ENCODE measurements at regions not wholly inside any gene's neighbourhood (a gene's known extent, or its start where the extent isn't known, plus 50 kb on each side); places are given as distances from the start of the nearest gene placed in this dataset.
"Not testable (repeated sequence)": the region's sequence is repeated elsewhere in the genome, so short reads cannot be mapped to it uniquely, and the experiment has no call there.

DNA sequence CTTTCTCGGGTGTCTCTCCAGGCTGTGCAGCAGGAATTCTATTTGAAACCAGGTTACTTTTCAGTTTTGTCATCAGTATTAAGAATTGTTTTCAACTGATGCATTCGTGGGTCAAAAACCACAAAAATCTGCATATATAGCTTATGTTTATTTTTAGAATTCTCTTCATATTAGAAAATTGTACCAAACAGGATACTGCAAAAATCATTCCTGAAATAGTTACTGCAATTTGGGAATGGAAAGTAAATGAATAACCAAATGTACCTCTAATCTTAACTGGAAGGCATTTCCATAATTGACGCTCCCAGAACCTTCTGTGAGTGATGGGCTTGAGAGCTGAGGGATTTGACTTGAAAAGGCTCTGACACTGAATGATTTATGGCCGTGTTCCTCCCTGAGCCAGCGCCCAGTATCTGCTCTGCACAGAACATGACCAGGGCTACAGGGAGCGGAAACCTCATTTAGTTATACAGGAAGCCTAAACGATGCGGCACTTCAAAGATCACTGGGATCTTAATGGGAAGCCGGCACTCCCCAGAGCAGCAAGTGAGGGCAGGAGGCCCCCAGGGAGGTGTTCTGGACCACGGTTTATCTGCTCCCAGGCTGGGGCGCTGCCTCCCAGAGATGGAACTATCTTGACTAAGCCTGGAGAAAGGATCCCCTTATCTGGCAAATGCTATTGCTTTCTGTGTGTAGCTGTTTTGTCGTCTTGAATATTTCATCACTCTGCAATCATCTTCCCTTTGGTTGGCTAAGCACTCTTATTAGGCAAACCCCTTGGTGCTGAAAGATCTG lies 446.0 kb downstream of the QKI start:
- Histone ChIP-seq H3K9ac (ENCODE audit: low read length) (no peak overlapping the region), H3K27ac (ENCODE audit: low read depth, low read length) (no peak overlapping the region), H3K36me3 (ENCODE audit: low read length) (no peaks in the 10 kb centered on the region), H2AFZ (ENCODE audit: low read depth, low read length, severe bottlenecking) (no peak overlapping the region), H3K9me2 (replicated peaks; ENCODE audit: insufficient read depth, low read length) (no peaks in the 10 kb centered on the region), H3K4me2 (ENCODE audit: low read depth, low read length, poor library complexity, severe bottlenecking) (no peak overlapping the region), H3K79me2 (ENCODE audit: insufficient read depth, low read length) (no peaks in the 10 kb centered on the region), H3K27me3 (ENCODE audit: low read length) (no peaks in the 10 kb centered on the region), H3K9me3 (ENCODE audit: insufficient read depth, low read length) (no peaks in the 10 kb centered on the region), H4K20me1 (ENCODE audit: low read depth, low read length) (no peaks in the 10 kb centered on the region), H3F3A (ENCODE audit: insufficient read depth) (no peaks in the 10 kb centered on the region), H3K4me3 (ENCODE audit: insufficient read depth, low read length, poor library complexity, severe bottlenecking) (no peak overlapping the region)
- TF ChIP-seq EZH2phosphoT487 (conservative IDR thresholded peaks at IDR 0.05; ENCODE audit: low read length), result no peak
- TF ChIP-seq, protein P1, sequence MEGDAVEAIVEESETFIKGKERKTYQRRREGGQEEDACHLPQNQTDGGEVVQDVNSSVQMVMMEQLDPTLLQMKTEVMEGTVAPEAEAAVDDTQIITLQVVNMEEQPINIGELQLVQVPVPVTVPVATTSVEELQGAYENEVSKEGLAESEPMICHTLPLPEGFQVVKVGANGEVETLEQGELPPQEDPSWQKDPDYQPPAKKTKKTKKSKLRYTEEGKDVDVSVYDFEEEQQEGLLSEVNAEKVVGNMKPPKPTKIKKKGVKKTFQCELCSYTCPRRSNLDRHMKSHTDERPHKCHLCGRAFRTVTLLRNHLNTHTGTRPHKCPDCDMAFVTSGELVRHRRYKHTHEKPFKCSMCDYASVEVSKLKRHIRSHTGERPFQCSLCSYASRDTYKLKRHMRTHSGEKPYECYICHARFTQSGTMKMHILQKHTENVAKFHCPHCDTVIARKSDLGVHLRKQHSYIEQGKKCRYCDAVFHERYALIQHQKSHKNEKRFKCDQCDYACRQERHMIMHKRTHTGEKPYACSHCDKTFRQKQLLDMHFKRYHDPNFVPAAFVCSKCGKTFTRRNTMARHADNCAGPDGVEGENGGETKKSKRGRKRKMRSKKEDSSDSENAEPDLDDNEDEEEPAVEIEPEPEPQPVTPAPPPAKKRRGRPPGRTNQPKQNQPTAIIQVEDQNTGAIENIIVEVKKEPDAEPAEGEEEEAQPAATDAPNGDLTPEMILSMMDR (IDR thresholded peaks at IDR 0.05; ENCODE audit: insufficient read depth, low read length, poor library complexity, severe bottlenecking), result no peak

DNA sequence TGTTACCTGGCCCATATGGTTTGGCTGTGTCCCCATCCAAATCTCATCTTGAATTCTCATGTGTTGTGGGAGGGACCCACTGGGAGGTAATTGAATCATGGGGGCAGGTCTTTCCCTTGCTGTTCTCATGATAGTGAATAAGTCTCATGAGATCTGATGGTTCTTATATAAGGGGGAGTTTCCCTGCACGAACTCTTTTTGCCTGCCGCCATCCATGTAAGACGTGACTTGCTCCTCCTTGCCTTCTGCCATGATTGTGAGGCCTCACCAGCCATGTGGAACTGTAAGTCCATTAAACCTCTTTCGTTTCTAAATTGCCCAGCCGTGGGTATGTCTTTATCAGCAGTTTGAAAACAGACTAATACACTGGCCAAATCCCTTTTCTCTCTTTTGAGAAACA lies 444.4 kb downstream of the QKI start:
- not testable (repeated sequence) for H3K27ac ChIP-seq (ENCODE audit: low read depth, low read length); H2AFZ ChIP-seq (ENCODE audit: low read depth, low read length, severe bottlenecking); H3K36me3 ChIP-seq (ENCODE audit: low read length); H3K4me2 ChIP-seq (ENCODE audit: low read depth, low read length, poor library complexity, severe bottlenecking); H3K4me3 ChIP-seq (ENCODE audit: insufficient read depth, low read length, poor library complexity, severe bottlenecking); H3F3A ChIP-seq (ENCODE audit: insufficient read depth); H4K20me1 ChIP-seq (ENCODE audit: low read depth, low read length); H3K9ac ChIP-seq (ENCODE audit: low read length); H3K79me2 ChIP-seq (ENCODE audit: insufficient read depth, low read length); H3K9me3 ChIP-seq (ENCODE audit: insufficient read depth, low read length); H3K9me2 ChIP-seq (replicated peaks; ENCODE audit: insufficient read depth, low read length); H3K27me3 ChIP-seq (ENCODE audit: low read length)

DNA sequence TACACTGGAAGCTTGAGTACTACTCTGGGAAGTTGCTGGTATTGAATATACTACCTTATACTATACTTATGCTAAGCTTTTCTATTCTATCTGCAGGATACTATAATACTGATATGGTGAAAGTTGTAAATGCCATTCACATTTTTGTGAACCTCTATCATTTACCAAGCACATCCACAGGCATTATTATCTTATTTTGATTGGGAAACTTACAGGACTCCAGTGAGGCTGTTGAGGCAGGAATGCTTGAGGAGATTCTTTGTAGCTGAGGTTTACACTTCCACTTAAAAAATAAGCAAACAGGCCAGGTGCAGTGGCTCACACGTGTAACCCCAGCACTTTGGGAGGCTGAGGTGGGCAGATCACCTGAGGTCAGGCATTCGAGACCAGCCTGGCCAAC lies 442.9 kb downstream of the QKI start:
- Histone ChIP-seq H3K9me3 (ENCODE audit: insufficient read depth, low read length) (no peaks in the 10 kb centered on the region), H3K27me3 (ENCODE audit: low read length) (no peaks in the 10 kb centered on the region), H3K9me2 (replicated peaks; ENCODE audit: insufficient read depth, low read length) (no peaks in the 10 kb centered on the region), H3K79me2 (ENCODE audit: insufficient read depth, low read length) (no peaks in the 10 kb centered on the region), H3K4me3 (ENCODE audit: insufficient read depth, low read length, poor library complexity, severe bottlenecking) (no peak overlapping the region), H3K4me2 (ENCODE audit: low read depth, low read length, poor library complexity, severe bottlenecking) (no peak overlapping the region), H4K20me1 (ENCODE audit: low read depth, low read length) (no peaks in the 10 kb centered on the region), H3K36me3 (ENCODE audit: low read length) (no peaks in the 10 kb centered on the region), H3K27ac (ENCODE audit: low read depth, low read length) (no peak overlapping the region), H2AFZ (ENCODE audit: low read depth, low read length, severe bottlenecking) (no peak overlapping the region), H3K9ac (ENCODE audit: low read length) (no peak overlapping the region), H3F3A (ENCODE audit: insufficient read depth) (no peaks in the 10 kb centered on the region)
- TF ChIP-seq, protein P1 (IDR thresholded peaks at IDR 0.05; ENCODE audit: insufficient read depth, low read length, poor library complexity, severe bottlenecking), result no peak
- no peak for TF ChIP-seq EZH2phosphoT487 (conservative IDR thresholded peaks at IDR 0.05; ENCODE audit: low read length)

GRCh38 chr6:163850874-163851273 lies 436.4 kb downstream of the QKI start:
- no peaks in the 10 kb centered on the region for H3K36me3 ChIP-seq (ENCODE audit: low read length)
- H3K9me3 ChIP-seq (ENCODE audit: insufficient read depth, low read length), result no peaks in the 10 kb centered on the region; the same call in 1 of the 2 replicates
- no peak overlapping the region for H3K9ac ChIP-seq (ENCODE audit: low read length)
- H3K79me2 ChIP-seq (ENCODE audit: insufficient read depth, low read length), result no peaks in the 10 kb centered on the region
- H3F3A ChIP-seq (ENCODE audit: insufficient read depth), result no peaks in the 10 kb centered on the region
- H4K20me1 ChIP-seq (ENCODE audit: low read depth, low read length), result no peaks in the 10 kb centered on the region
- H3K27me3 ChIP-seq (ENCODE audit: low read length), result no peaks in the 10 kb centered on the region
- no peak overlapping the region for H3K27ac ChIP-seq (ENCODE audit: low read depth, low read length)
- no peak overlapping the region for H3K4me2 ChIP-seq (ENCODE audit: low read depth, low read length, poor library complexity, severe bottlenecking)
- TF ChIP-seq, protein P1 (IDR thresholded peaks at IDR 0.05; ENCODE audit: insufficient read depth, low read length, poor library complexity, severe bottlenecking), result no peak
- no peak for TF ChIP-seq EZH2phosphoT487 (conservative IDR thresholded peaks at IDR 0.05; ENCODE audit: low read length)
- no peak overlapping the region for H2AFZ ChIP-seq (ENCODE audit: low read depth, low read length, severe bottlenecking)
- no peak overlapping the region for H3K4me3 ChIP-seq (ENCODE audit: insufficient read depth, low read length, poor library complexity, severe bottlenecking)
- H3K9me2 ChIP-seq (replicated peaks; ENCODE audit: insufficient read depth, low read length), result no peaks in the 10 kb centered on the region; the same call in 1 of the 2 replicates
